ENCODE measurements at regions not wholly inside any gene's neighbourhood (a gene's known extent, or its start where the extent isn't known, plus 50 kb on each side); places are given as distances from the start of the nearest gene placed in this dataset.

DNA sequence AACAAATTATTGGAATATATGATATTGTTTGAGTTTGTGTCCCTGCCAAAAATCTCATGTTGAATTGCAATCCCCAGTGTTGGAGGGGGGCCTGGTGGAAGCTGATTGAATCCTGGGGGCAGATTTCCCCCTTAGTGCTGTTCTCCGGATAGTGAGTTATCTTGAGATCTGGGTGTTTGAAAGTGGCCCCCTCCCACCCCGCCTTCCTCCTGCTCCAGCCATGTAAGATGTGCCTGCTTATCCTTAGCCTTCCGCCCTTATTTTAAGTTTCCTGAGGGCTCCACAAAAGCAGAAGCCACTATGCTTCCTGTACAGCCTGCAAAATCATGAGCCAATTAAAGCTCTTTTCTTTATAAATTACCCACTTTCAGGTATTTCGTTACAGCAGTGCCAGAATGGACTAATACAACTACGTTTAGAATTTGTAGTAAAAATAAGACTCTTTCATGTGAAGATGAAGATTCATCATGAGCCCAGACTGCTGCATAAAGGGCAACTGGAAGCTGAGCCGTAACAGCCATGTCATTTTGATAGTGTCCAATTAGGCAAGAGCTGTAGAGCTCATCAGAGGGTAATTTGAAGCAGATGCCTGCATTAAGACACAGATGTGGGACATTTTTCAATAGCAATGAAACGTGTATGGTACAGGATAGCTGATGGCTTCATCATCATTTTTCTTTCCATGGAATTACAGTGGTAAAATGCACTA, 1007.2 kb downstream of the REEP3 start:
- Histone ChIP-seq H3K9me3 (ENCODE audit: low read length) (no peaks in the 10 kb centered on the region), H3K4me1 (ENCODE audit: insufficient read depth, low read length, severe bottlenecking) (no peaks in the 10 kb centered on the region), H3F3A (ENCODE audit: insufficient read depth, low read length) (no peaks in the 10 kb centered on the region), H3K27me3 (ENCODE audit: insufficient read depth, low read length) (no peaks in the 10 kb centered on the region), H2AFZ (ENCODE audit: low read length) (no peak overlapping the region), H3K27ac (ENCODE audit: low read depth, low read length, poor library complexity, severe bottlenecking) (no peak overlapping the region), H3K36me3 (ENCODE audit: insufficient read depth, low read length) (no peaks in the 10 kb centered on the region), H3K9ac (ENCODE audit: low read length) (no peak overlapping the region), H3K9me2 (ENCODE audit: low read depth, low read length) (no peaks in the 10 kb centered on the region), H4K20me1 (ENCODE audit: insufficient read depth, low read length) (no peaks in the 10 kb centered on the region), H3K79me2 (ENCODE audit: insufficient read depth, low read length) (no peaks in the 10 kb centered on the region), H3K4me2 (ENCODE audit: low read length) (no peak overlapping the region), H3K4me3 (ENCODE audit: low read depth, low read length, poor library complexity, severe bottlenecking) (no peak overlapping the region)
- TF ChIP-seq EZH2 (IDR thresholded peaks at IDR 0.05; ENCODE audit: borderline replicate concordance, low read length): no peak
- TF ChIP-seq, protein P1, sequence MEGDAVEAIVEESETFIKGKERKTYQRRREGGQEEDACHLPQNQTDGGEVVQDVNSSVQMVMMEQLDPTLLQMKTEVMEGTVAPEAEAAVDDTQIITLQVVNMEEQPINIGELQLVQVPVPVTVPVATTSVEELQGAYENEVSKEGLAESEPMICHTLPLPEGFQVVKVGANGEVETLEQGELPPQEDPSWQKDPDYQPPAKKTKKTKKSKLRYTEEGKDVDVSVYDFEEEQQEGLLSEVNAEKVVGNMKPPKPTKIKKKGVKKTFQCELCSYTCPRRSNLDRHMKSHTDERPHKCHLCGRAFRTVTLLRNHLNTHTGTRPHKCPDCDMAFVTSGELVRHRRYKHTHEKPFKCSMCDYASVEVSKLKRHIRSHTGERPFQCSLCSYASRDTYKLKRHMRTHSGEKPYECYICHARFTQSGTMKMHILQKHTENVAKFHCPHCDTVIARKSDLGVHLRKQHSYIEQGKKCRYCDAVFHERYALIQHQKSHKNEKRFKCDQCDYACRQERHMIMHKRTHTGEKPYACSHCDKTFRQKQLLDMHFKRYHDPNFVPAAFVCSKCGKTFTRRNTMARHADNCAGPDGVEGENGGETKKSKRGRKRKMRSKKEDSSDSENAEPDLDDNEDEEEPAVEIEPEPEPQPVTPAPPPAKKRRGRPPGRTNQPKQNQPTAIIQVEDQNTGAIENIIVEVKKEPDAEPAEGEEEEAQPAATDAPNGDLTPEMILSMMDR (IDR thresholded peaks at IDR 0.05; ENCODE audit: low read length): no peak

DNA sequence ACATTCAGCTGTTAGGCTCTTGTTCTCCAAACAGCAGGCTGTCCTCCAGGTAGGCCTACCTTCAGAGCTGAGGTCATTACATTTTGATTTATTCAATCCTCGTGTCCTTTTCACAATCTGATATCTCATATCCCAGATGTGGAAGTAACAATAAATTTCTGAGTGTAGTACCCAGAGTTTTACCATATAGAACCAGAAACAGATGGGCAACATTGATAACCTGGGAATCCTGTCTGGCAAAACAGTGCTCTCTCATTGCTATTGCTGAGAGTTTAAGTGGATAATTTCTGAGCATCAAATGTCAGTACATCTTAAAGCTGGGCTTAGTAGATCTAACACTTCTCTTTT, 1007.8 kb downstream of the REEP3 start:
- Histone ChIP-seq H3K9me2 (ENCODE audit: low read depth, low read length) (no peaks in the 10 kb centered on the region), H3K4me1 (ENCODE audit: insufficient read depth, low read length, severe bottlenecking) (no peaks in the 10 kb centered on the region), H3K27me3 (ENCODE audit: insufficient read depth, low read length) (no peaks in the 10 kb centered on the region), H3K36me3 (ENCODE audit: insufficient read depth, low read length) (no peaks in the 10 kb centered on the region), H4K20me1 (ENCODE audit: insufficient read depth, low read length) (no peaks in the 10 kb centered on the region), H3K79me2 (ENCODE audit: insufficient read depth, low read length) (no peaks in the 10 kb centered on the region), H3K9ac (ENCODE audit: low read length) (no peak overlapping the region), H3F3A (ENCODE audit: insufficient read depth, low read length) (no peaks in the 10 kb centered on the region), H3K27ac (ENCODE audit: low read depth, low read length, poor library complexity, severe bottlenecking) (no peak overlapping the region), H3K9me3 (ENCODE audit: low read length) (no peaks in the 10 kb centered on the region), H3K4me3 (ENCODE audit: low read depth, low read length, poor library complexity, severe bottlenecking) (no peak overlapping the region), H3K4me2 (ENCODE audit: low read length) (no peak overlapping the region), H2AFZ (ENCODE audit: low read length) (no peak overlapping the region)
- no peak for TF ChIP-seq EZH2 (IDR thresholded peaks at IDR 0.05; ENCODE audit: borderline replicate concordance, low read length)
- TF ChIP-seq, protein P1 (IDR thresholded peaks at IDR 0.05; ENCODE audit: low read length): no peak

DNA sequence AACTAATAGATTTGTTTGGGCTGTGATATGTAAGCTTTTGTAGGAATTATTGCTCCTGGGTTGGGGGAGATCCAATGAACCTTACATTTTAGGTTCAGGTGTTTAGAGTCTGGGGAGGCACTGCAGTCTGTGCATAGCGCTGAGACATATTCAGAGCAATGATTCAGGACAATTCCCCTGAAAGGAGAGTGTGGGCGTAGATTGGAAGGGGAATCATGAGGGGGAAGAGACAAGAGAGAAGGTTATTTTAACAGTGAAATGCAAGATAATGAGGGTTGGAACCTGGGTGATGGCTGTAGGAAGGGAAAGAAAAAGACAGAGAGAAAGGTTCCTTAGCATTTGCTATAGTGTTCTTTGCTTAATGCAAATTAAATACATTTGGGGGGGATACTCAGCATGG, 1013.4 kb downstream of the REEP3 start:
- no peak overlapping the region for H3K4me2 ChIP-seq (ENCODE audit: low read length)
- no peaks in the 10 kb centered on the region for H3K9me2 ChIP-seq (ENCODE audit: low read depth, low read length)
- H3K9me3 ChIP-seq (ENCODE audit: low read length): no peaks in the 10 kb centered on the region
- TF ChIP-seq, protein P1 (IDR thresholded peaks at IDR 0.05; ENCODE audit: low read length): no peak
- TF ChIP-seq EZH2 (IDR thresholded peaks at IDR 0.05; ENCODE audit: borderline replicate concordance, low read length): no peak
- H3K36me3 ChIP-seq (ENCODE audit: insufficient read depth, low read length): no peaks in the 10 kb centered on the region
- H2AFZ ChIP-seq (ENCODE audit: low read length): no peak overlapping the region
- no peaks in the 10 kb centered on the region for H3F3A ChIP-seq (ENCODE audit: insufficient read depth, low read length)
- no peak overlapping the region for H3K27ac ChIP-seq (ENCODE audit: low read depth, low read length, poor library complexity, severe bottlenecking)
- no peak overlapping the region for H3K9ac ChIP-seq (ENCODE audit: low read length)
- H3K4me1 ChIP-seq (ENCODE audit: insufficient read depth, low read length, severe bottlenecking): no peaks in the 10 kb centered on the region
- no peaks in the 10 kb centered on the region for H4K20me1 ChIP-seq (ENCODE audit: insufficient read depth, low read length)
- no peaks in the 10 kb centered on the region for H3K79me2 ChIP-seq (ENCODE audit: insufficient read depth, low read length)
- H3K4me3 ChIP-seq (ENCODE audit: low read depth, low read length, poor library complexity, severe bottlenecking): no peak overlapping the region
- H3K27me3 ChIP-seq (ENCODE audit: insufficient read depth, low read length): no peaks in the 10 kb centered on the region
